GM18505 (cell line): ENCODE measurements at regions not wholly inside any gene's neighbourhood (a gene's known extent, or its start where the extent isn't known, plus 50 kb on each side); places are given as distances from the start of the nearest gene placed in this dataset.
"Not testable (repeated sequence)": the region's sequence is repeated elsewhere in the genome, so short reads cannot be mapped to it uniquely, and the experiment has no call there.

ENCODE experiments used
- ATAC-seq: cut with Tn5 transposase; IDR thresholded peaks from one replicate; pipeline ENCODE4 v1.9.1; 2021; ENCODE audit not compliant: unreplicated experiment
- POLR2A ChIP-seq: IDR thresholded peaks from 4 replicates; pipeline ENCODE4 v1.6.1; 2011; ENCODE audit warnings: borderline replicate concordance; ENCODE audit not compliant: insufficient read depth, insufficient read length; ENCODE audit errors: extremely low read depth

DNA sequence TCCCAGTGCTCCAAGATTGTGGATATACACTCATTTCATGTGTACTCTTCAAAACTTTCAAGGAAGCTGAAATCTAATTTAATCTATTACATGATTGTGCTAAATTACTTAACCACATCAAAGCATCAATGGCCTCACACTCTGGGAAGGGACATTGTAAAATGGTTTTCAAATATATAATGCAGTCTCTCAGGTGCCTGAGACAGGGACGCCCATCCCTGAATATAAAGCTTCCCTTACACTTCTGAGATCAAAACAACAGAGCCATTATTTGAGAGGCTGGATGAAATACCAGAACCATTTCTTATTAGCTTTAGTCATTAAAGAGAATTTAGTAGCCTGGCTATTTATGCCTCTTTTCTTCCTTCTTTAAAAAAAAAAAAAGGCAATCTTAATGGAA is 259.2 kb upstream of the NFIA start:
- no peak for TF ChIP-seq POLR2A
- no peak for ATAC-seq

- no peak for TF ChIP-seq POLR2A
- ATAC-seq = no peak
Measured at GRCh38 chr1:60822252-60822651, 260.1 kb upstream of the NFIA start.

DNA sequence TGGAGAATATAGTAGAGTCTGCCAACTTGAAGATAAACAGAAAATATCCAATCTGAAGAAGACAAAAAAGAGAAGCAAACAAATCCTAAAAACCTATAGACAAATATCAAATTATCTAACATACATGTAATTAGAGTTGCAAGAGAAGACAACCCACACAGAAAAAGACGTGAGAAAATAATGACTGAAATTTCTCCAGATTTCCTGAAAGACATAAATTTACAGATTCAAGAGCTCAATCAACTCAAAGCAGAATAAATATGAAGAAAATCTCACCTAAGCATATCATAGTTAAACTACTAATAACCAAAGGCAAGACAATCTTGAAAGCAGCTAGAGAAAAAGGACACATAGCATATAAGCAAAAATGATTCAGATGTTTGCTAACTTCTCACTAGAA is 261.2 kb upstream of the NFIA start:
- TF ChIP-seq POLR2A = no peak
- ATAC-seq = no peak

GRCh38 chr1:60818969-60819701 is 263.2 kb upstream of the NFIA start:
- TF ChIP-seq POLR2A = no peak
- no peak for ATAC-seq

DNA sequence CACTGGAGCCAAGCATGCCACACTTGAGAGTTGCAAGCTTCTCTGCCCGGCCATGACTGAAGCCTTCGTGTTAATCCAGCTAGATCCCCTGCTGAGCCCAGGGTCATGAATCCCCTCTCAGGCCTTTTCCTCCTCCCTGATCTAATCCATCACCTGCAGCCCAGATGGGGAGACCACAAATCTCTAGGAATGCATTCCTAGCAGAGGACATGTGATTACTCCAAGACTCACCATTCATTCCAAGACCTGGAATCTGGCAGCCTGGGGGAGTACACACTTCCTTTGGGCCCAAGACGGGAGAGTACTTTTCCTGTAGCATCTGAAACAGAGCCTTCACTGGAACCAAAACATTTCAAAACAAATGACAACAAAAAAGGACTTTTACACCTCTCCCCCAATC is 269.3 kb upstream of the NFIA start:
- no peak for TF ChIP-seq POLR2A
- no peak for ATAC-seq

- no peak for ATAC-seq
- TF ChIP-seq POLR2A = no peak
Measured at GRCh38 chr1:60809204-60809980, 273.0 kb upstream of the NFIA start.

DNA sequence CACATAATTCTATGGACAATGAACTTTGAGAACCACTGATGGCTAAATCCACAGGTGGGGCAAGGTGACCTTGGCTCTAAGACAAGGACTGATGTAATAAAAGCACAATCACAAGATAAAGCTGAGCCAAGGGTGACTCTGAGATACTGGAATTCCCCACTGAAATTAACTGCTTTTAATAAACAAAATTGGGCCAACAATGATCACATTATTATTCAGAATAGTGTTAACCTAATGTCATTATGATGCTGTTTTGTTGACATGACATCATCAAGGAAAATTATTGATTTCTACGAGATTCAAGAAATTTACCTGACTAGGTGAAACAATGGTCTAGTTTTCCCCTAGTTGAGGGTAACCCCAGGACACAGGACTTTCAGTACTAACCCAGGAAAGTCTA is 273.7 kb upstream of the NFIA start:
- no peak for TF ChIP-seq POLR2A
- no peak for ATAC-seq

GRCh38 chr1:60802884-60803283 is 279.5 kb upstream of the NFIA start:
- ATAC-seq = no peak
- TF ChIP-seq POLR2A = no peak

DNA sequence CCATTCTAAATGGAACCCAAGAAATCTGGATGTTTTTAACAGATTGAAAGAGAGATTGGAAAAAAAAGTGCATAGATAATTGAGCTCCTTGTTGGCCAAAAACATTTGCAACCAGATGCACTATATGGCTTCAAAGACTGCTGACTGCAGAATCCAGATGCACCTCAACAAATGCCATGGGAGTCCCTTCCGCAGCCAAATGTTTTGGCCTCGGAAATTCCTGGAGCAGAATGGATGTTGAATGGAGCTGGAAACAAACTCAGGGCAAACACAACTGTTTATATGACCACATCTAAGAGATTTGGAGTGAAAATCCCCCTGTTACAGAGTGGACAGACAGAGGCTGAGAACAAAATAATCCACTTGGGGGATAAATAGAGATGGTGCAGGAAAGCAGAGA is 285.0 kb upstream of the NFIA start:
- ATAC-seq = no peak
- no peak for TF ChIP-seq POLR2A

DNA sequence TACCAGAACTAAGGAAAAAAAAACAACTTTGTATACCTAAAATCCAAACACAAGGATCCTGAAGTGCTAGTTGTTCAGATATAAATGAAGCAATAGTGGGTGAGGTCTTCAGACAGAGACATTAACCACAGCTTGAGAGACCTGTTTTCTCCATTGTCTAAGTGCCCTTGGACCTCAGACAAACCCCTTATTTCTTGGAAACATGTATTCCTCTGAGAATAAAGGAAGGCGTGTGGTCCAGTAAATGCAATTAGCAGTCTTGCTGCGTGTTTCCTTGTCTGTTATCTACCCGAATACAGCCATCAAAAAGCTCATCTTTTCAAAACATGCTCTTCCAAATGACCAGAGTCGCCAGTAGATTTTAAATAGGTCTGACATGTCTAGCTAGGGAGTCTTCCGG is 291.1 kb upstream of the NFIA start:
- ATAC-seq = no peak
- TF ChIP-seq POLR2A = no peak

DNA sequence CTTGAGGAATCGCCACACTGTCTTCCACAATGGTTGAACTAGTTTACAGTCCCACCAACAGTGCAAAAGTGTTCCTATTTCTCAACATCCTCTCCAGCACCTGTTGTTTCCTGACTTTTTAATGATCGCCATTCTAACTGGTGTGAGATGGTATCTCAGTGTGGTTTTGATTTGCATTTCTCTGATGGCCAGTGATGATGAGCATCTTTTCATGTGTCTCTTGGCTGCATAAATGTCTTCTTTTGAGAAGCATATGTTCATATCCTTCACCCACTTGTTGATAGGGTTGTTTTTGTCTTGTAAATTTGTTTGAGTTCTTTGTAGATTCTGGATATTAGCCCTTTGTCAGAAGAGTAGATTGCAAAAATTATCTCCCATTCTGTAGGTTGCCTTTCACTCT is 309.3 kb upstream of the NFIA start:
- not testable (repeated sequence) for ATAC-seq

- ATAC-seq = no peak
- TF ChIP-seq POLR2A = no peak
Measured at GRCh38 chr1:60769082-60769481, 313.3 kb upstream of the NFIA start.

DNA sequence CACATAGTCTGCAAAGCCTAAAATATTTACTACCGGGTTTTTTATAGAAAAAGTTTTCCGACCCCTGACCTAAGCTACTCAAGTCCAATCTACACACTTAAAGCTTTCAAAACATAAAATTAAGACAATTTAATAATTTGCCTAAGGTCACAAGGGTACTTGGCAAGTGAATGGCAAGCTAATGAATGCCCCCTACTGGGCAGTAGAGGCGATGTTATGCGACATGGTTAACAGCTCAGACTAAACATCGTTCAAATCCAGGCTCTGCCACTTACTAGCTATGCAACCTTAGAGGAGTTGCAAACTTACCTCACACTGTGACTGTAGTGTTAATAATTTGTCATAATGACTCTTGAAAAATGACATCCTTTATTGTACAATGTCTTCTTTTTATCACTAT is 317.2 kb upstream of the NFIA start:
- no peak for TF ChIP-seq POLR2A
- ATAC-seq = peak; percentile 52

DNA sequence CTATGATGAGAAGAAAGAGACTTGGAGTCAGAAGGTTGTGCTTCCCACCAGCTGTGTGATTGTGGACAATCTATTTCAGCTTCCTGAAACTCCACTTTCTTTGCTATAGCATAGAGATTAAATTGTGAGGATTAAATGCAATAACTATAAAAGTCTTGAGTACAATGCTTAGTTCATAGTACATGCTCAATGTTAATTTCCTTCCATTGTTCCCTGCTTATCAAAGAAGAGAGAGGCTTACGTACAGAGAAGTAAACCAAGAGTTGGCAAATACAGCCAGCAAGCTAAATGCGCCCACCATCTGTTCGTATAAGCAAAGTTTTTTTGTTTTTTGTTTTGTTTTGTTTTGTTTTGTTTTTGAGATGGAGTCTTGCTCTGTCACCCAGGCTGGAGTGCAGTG is 317.9 kb upstream of the NFIA start:
- no peak for TF ChIP-seq POLR2A

More for the DNA sequence above, 317.9 kb upstream of the NFIA start:
- ATAC-seq = no peak
